Erythroblast (primary cell): ENCODE measurements at regions not wholly inside any gene's neighbourhood (a gene's known extent, or its start where the extent isn't known, plus 50 kb on each side); places are given as distances from the start of the nearest gene placed in this dataset.

Experiments used
- DNase-seq, 2 experiments: peaks; one replicate each; lab custom pipeline; 2025; lab: John Stamatoyannopoulos, UW
- GATA1 ChIP-seq: IDR thresholded peaks from 2 replicates; pipeline ENCODE4 v1.6.1; 2011; ENCODE audit warnings: low read depth, mild to moderate bottlenecking, control low read depth, low read length, moderate library complexity
- POLR2A ChIP-seq: IDR thresholded peaks from 2 replicates; pipeline ENCODE4 v1.6.1; 2011; ENCODE audit warnings: mild to moderate bottlenecking, low read length

GRCh38 chr2:21580391-21580790, 456.6 kb downstream of the TDRD15 start:
- DNase-seq: no peak

GRCh38 chr2:21585881-21586280, 462.1 kb downstream of the TDRD15 start:
- no peak for DNase-seq
- no peak for TF ChIP-seq GATA1
- no peak for TF ChIP-seq POLR2A

More at GRCh38 chr2:21580391-21580790, 456.6 kb downstream of the TDRD15 start:
- TF ChIP-seq POLR2A: no peak

GRCh38 chr2:21590026-21590690, 466.4 kb downstream of the TDRD15 start:
- DNase-seq: no peak
- TF ChIP-seq POLR2A (no peak), GATA1 (no peak)

GRCh38 chr2:21591926-21592325, 468.2 kb downstream of the TDRD15 start:
- TF ChIP-seq GATA1 (no peak), POLR2A (no peak)
- DNase-seq: no peak

- DNase-seq: no peak
- TF ChIP-seq GATA1 (no peak), POLR2A (no peak)
Measured at GRCh38 chr2:21599417-21599816, 475.6 kb downstream of the TDRD15 start.

GRCh38 chr2:21602789-21603188, 479.0 kb downstream of the TDRD15 start:
- TF ChIP-seq POLR2A: no peak
- no peak for TF ChIP-seq GATA1
- DNase-seq: no peak

- TF ChIP-seq POLR2A: no peak
- no peak for TF ChIP-seq GATA1
Measured at GRCh38 chr2:21607572-21607971, 483.8 kb downstream of the TDRD15 start.

GRCh38 chr2:21610304-21610703, 486.5 kb downstream of the TDRD15 start:
- no peak for DNase-seq
- TF ChIP-seq POLR2A: no peak
- TF ChIP-seq GATA1: no peak

More at GRCh38 chr2:21607572-21607971, 483.8 kb downstream of the TDRD15 start:
- DNase-seq: no peak

GRCh38 chr2:21617885-21618434, 494.2 kb downstream of the TDRD15 start:
- DNase-seq: no peak
- no peak for TF ChIP-seq POLR2A
- TF ChIP-seq GATA1: no peak

GRCh38 chr2:21620771-21621170, 497.0 kb downstream of the TDRD15 start:
- no peak for DNase-seq
- no peak for TF ChIP-seq POLR2A
- TF ChIP-seq GATA1: no peak

- no peak for TF ChIP-seq GATA1
- TF ChIP-seq POLR2A: no peak
- no peak for DNase-seq
Measured at GRCh38 chr2:21627938-21628337, 504.2 kb downstream of the TDRD15 start.

GRCh38 chr2:21633015-21633414, 509.2 kb downstream of the TDRD15 start:
- TF ChIP-seq GATA1 (no peak), POLR2A (no peak)
- no peak for DNase-seq

GRCh38 chr2:21633466-21633865, 509.7 kb downstream of the TDRD15 start:
- TF ChIP-seq POLR2A (no peak), GATA1 (no peak)
- no peak for DNase-seq

GRCh38 chr2:21633911-21634310, 510.1 kb downstream of the TDRD15 start:
- no peak for DNase-seq
- TF ChIP-seq GATA1 (no peak), POLR2A (no peak)

GRCh38 chr2:21640046-21640445, 516.3 kb downstream of the TDRD15 start:
- no peak for DNase-seq
- no peak for TF ChIP-seq GATA1
- no peak for TF ChIP-seq POLR2A

GRCh38 chr2:21642647-21643046, 518.9 kb downstream of the TDRD15 start:
- TF ChIP-seq GATA1 (no peak), POLR2A (no peak)
- peak; percentile 5 to 6 for DNase-seq

GRCh38 chr2:21643180-21643579, 519.4 kb downstream of the TDRD15 start:
- DNase-seq: no peak
- TF ChIP-seq POLR2A: no peak
- no peak for TF ChIP-seq GATA1
